Thyroid gland (tissue), 4 donors: ENCODE measurements at regions not wholly inside any gene's neighbourhood (a gene's known extent, or its start where the extent isn't known, plus 50 kb on each side); places are given as distances from the start of the nearest gene placed in this dataset.

Experiments used
- CTCF ChIP-seq, 6 experiments: fragments of 200-600 bp in 3 of 6; fragments of 450-650 bp in 3 of 6; sonication (generic) in 3 of 6; IDR thresholded peaks; one replicate each; pipeline ENCODE4 v1.5.1; 2016 to 2019; ENCODE audit warnings: antibody characterized with exemption in 6 of 6, mild to moderate bottlenecking in 2 of 6, inconsistent platforms in 1 of 6, moderate library complexity in 1 of 6
- POLR2A ChIP-seq, 2 donors: fragments of 450-650 bp; IDR thresholded peaks; one replicate each; pipeline ENCODE4 v1.6.1; 2017; ENCODE audit warnings: antibody characterized with exemption in 2 of 2, mild to moderate bottlenecking in 2 of 2, moderate library complexity in 1 of 2

- TF ChIP-seq POLR2A (IDR thresholded peaks at IDR 0.05) (no peak), CTCF (IDR thresholded peaks at IDR 0.05) (no peak)
These were observed 257.2 kb downstream of the NPHP4 start for GRCh38 chr1:5734996-5735395.
